Hematopoietic multipotent progenitor cell treated with erythropoietin and hydrocortisone succinate and interleukin-3 and kit ligand, for 17 days (in vitro differentiated cells): ENCODE measurements at regions not wholly inside any gene's neighbourhood (a gene's known extent, or its start where the extent isn't known, plus 50 kb on each side); places are given as distances from the start of the nearest gene placed in this dataset.
"Not testable (repeated sequence)": the region's sequence is repeated elsewhere in the genome, so short reads cannot be mapped to it uniquely, and the experiment has no call there.

Source experiments
- DNase-seq: peaks from one replicate; pipeline ENCODE4 v3.0.0-alpha.2; 2015; ENCODE audit warnings: low spot score

- no peak for DNase-seq
Observed at GRCh38 chr5:164998142-164998541, 1492.7 kb downstream of the MAT2B start.

DNA sequence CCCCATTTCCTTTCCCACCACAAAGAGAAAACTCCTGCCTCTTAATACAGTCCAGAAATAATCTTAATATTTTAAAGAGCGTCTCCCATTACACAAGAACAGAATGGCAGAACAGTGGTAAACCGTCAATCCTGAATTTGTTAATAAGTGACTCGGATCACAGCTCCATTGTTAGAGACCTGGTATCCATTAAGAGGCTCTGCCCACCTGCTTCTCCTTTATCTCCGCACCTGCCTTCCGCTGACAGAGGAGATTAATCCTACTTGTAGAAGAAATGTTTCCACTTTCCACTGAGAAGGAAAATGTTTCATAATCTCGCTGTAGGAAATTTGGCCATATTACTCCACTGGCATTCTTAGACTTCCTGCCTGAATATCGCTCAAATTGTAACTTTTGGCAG lies 1493.2 kb downstream of the MAT2B start:
- no peak for DNase-seq

GRCh38 chr5:165000479-165001190 lies 1495.2 kb downstream of the MAT2B start:
- no peak for DNase-seq

DNA sequence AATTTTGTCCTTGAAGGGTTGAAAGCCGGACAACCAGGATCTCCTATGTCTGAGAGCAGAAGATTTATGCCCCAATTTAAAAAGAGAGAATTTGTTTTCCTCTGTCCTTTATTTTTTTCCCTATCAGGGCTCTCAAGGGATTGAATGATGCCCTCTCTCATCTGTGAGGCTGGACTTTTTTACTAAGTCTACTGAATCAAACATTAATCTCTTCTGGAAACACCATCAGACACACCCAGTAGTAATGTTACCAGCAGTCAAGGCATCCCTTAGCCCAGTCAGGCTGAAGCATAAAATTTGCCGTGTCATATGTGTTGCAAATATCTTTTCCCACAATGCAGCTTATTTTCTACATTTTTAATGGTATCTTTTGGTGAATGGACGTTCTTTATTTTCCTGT lies 1497.9 kb downstream of the MAT2B start:
- no peak for DNase-seq

DNA sequence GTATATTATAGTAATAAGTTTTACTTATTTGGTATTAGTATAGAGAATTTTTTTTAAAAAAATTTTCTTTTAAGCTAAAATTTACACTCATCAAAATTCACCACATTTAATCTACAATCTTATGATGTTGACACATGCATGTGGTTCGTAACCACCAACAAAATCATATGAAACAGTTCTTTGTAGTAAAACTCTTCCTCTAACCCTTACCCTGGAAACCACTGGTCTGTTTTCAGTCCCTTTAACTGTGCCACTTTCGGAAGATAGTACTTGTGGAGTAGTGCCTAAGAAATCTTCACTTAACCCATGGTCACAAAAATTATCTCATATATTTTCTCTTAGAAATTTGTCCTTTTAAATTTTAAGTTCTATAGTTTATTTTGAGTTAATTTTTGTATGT lies 1498.8 kb downstream of the MAT2B start:
- DNase-seq = no peak

GRCh38 chr5:165014439-165014838 lies 1509.0 kb downstream of the MAT2B start:
- no peak for DNase-seq

- no peak for DNase-seq
Observed at GRCh38 chr5:165015126-165015525, 1509.7 kb downstream of the MAT2B start.

DNA sequence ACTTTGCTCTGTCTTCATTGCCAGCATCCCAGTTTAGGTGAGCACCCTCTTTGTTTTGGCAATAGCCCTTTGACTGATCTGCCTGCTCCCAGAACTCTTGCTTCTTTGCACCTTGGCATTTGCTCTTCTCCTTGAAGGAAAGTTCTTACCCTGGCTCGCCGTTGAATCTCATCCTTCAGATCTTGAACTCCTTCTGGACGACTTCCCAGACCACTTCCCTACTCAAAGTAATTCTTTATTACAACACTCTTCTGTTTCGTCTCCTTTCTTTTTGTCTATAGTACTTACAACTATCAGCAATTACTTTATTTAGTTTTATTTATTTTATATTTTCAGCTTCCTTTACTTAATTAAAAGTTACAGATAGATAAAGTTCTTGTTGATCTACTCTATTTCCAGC lies 1510.1 kb downstream of the MAT2B start:
- DNase-seq = no peak

GRCh38 chr5:165026971-165027370 lies 1521.6 kb downstream of the MAT2B start:
- DNase-seq = no peak

- no peak for DNase-seq
Observed at GRCh38 chr5:165028356-165028755, 1522.9 kb downstream of the MAT2B start.

- no peak for DNase-seq
Observed at GRCh38 chr5:165029099-165029870, 1523.9 kb downstream of the MAT2B start.

DNA sequence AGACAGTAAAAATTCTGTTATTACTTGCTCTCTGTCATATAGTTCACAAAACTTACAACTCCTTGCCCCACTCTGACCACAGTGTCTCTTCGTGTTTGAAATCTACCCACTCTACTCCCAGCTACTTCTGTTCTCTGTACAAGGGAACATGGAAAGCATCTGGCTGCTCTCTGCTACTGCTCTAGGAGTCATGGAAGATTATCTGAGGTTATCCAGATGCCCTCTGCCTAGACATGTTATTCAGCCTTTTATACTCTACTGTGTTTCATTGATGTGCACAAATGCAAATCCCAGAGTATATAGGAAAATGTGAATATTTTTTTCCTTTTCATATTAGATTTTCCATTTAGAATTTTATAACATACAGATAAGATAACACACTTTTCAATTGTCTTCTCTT lies 1525.6 kb downstream of the MAT2B start:
- no peak for DNase-seq

GRCh38 chr5:165031371-165031770 lies 1526.0 kb downstream of the MAT2B start:
- DNase-seq = no peak

DNA sequence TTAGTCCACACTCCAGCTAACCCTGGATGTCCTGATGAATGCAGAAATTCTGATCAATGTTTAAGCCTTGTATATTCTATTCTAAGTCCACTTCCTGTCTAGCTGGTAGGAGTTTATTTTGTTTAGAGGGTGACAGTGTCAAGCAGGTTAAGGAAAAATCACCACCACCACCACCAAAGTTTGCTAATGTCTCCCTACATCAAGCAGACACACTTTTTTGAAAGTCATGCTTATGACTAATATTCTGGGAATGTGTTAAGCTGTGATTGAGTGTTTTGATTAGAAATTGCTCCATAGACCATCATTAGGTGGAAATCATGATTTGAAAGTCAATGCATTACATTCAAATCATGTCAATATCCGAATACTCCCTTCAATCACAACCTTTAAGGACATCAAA lies 1530.1 kb downstream of the MAT2B start:
- DNase-seq = no peak

- DNase-seq = no peak
Observed at GRCh38 chr5:165039748-165040147, 1534.3 kb downstream of the MAT2B start.

DNA sequence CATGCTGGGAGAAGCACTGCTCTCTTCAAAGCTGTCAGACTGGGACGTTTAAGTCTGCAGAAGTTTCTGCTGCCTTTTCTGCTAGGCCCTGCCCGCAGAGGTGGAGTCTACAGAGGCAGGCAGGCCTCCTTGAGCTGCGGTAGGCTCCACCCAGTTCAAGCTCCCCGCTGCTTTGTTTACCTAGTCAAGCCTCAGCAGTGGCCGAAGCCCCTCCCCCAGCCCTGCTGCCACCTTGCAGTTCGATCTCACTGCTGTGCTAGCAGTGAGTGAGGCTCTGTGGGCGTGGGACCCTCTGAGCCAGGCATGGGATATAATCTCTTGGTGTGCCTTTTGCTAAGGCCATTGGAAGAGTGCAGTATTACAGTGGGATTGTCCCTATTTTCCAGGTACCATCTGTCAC lies 1540.5 kb downstream of the MAT2B start:
- DNase-seq = not testable (repeated sequence)

DNA sequence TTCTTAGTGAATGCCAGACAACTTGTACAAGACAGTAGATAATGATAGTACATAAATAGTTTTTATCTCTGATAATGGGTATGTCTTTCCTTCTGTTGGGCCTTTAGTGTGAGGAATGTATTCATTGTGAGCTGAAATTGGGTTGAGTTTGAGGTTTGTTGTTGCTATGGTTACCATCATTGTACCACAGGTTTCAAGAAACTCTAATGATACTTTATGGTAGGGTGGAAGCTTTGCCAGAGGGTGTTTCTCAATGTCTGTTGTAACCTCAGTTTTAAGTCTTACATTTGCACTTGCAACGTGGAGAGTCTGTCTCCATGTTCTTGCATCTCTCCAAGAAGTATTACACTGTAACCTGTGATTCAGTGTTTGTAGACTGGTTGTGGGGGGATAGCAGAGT lies 1550.1 kb downstream of the MAT2B start:
- DNase-seq = no peak

GRCh38 chr5:165057145-165057544 lies 1551.7 kb downstream of the MAT2B start:
- DNase-seq = no peak

DNA sequence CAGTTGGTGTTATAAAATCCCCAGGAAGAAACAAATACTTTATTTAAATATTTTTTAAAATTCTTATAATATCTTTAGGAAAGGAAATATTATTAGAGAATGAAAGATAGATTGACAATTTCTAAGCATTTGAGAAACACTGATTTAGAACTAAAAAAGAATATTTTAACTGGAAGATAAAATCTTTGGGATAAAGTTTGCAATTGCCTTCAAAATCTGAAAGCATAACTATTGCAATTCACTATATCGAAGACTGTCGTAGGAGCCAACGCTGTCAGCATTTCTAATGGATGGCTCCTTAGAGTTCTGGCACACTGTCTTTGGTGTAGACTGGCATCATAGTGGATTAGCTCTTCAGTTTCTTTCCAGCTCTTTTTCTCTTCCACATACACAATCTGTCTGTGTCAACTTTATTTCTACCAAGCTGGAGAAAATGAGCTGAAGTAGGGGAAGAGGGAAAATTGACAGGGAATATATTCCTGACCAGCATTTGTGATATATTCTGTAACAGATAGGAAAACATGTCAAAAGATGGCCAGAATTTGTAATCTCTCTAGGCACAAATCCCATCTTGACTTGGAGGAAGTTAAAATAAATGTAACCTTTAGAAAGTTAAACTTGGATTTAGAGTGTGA lies 1561.4 kb downstream of the MAT2B start:
- DNase-seq = no peak

DNA sequence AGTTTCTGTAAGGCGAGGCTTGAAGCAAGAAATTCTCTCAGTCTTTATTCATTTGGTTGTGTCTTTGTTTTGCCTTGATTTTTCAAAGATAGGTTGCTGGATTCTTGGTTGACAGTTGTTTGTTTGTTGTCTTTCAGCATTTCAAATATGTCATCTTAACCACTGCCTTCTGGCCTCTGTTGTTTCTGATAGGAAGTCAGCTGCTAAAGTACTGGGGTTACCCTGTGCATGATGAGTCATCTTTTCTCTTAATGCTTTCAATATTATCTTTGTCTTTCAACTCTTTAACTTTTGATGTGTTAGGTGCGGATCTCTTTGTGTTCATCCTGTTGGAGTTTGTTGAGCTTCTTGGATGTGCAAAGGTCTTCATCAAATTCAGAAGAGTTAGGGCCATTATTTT lies 1571.3 kb downstream of the MAT2B start:
- no peak for DNase-seq

DNA sequence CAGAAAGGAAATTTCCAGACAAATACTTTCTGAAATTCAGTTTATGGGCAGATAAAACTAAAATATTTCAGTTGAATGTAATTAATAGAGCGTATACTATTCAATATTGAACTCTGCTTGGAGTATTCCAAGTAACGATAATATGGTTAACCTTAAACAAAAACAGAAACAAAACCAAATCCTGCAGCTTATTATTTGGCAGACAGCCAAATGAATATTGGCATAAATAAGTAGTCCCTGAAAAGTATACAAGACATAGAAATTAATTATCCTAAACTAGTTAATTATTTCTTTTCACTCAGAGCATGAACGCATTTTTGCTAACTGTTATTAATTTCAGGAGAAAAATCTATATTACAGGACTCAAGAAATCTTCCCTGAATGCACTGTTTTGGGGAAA lies 1574.0 kb downstream of the MAT2B start:
- no peak for DNase-seq

DNA sequence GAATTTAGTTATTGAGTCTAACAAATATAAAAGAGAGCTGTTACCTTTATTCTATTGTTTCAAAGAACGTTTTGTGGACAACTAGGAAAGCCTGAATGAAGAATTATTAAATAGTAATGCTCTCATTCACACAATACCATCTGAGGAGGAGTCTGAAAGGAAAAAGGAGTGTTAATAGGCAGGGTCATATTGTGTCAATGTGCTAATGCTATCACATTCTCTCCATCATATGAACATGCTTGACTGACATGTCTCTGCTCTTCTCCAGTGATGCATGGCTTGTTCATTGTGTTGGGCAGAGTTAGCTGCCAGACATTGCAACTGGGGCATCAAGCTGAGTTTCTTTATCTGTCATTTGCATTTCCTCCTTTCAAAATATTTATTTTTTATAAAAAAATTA lies 1578.0 kb downstream of the MAT2B start:
- DNase-seq = no peak

- no peak for DNase-seq
Observed at GRCh38 chr5:165086465-165086864, 1581.0 kb downstream of the MAT2B start.
